Erythroblast (primary cell): ENCODE measurements at regions not wholly inside any gene's neighbourhood (a gene's known extent, or its start where the extent isn't known, plus 50 kb on each side); places are given as distances from the start of the nearest gene placed in this dataset.

Experiments used
- GATA1 ChIP-seq: IDR thresholded peaks from 2 replicates; pipeline ENCODE4 v1.6.1; 2011; ENCODE audit warnings: low read depth, mild to moderate bottlenecking, control low read depth, low read length, moderate library complexity
- POLR2A ChIP-seq: IDR thresholded peaks from 2 replicates; pipeline ENCODE4 v1.6.1; 2011; ENCODE audit warnings: mild to moderate bottlenecking, low read length

GRCh38 chr3:95246413-95246812, 1183.6 kb downstream of the NSUN3 start:
- TF ChIP-seq POLR2A (no peak), GATA1 (no peak)
